IMR-90 (cell line): ENCODE measurements at regions not wholly inside any gene's neighbourhood (a gene's known extent, or its start where the extent isn't known, plus 50 kb on each side); places are given as distances from the start of the nearest gene placed in this dataset.

Source experiments
- ATAC-seq: fragments of 200-7000 bp; cut with Tn5 transposase; 2 replicates; pipeline ENCODE4 v1.9.1; 2020; ENCODE audit warnings: low read depth, mild to moderate bottlenecking, moderate library complexity
- BruUV-seq: library from RNA; stranded (reverse); fragments of 400-500 nt; replicated peaks from 2 replicates; lab custom pipeline; 2021; lab: Mats Ljungman, UMichigan
- CTCF ChIA-PET: fragments of 300-600 bp; formaldehyde crosslinking; extraction: SDS; loops from one replicate; lab custom pipeline; 2021; ENCODE audit warnings: antibody characterized with exemption; lab: Yijun Ruan, JAX
- POLR2A ChIA-PET: fragments of 300-600 bp; sonication (Branson Sonifier 250); formaldehyde crosslinking; loops from one replicate; lab custom pipeline; 2022; ENCODE audit warnings: antibody characterized with exemption; ENCODE audit not compliant: unreplicated experiment; lab: Charles Lee
- DNase-seq: peaks from one replicate; pipeline ENCODE4 v3.0.0; 2013
- H2AFZ ChIP-seq: replicated peaks from 2 replicates; pipeline ENCODE3; 2013; ENCODE audit warnings: low read length, mild to moderate bottlenecking; ENCODE audit not compliant: poor library complexity
- H2AK5ac ChIP-seq: 2 replicates; pipeline ENCODE4 v1.6.1; 2013; ENCODE audit warnings: low read depth, low read length, inconsistent platforms
- H2AK9ac ChIP-seq: replicated peaks from 2 replicates; pipeline ENCODE3; 2013; ENCODE audit warnings: mild to moderate bottlenecking, low read depth, low read length, moderate library complexity; ENCODE audit not compliant: poor library complexity
- H2BK120ac ChIP-seq: 2 replicates; pipeline ENCODE4 v1.6.1; 2013; ENCODE audit warnings: low read depth, low read length, inconsistent platforms
- H2BK15ac ChIP-seq: 3 replicates; pipeline ENCODE4 v1.6.1; 2013; ENCODE audit warnings: low read depth, low read length, inconsistent platforms
- H2BK20ac ChIP-seq: 2 replicates; pipeline ENCODE4 v1.6.1; 2013; ENCODE audit warnings: low read depth, mild to moderate bottlenecking, inconsistent platforms, low read length, moderate library complexity
- H2BK5ac ChIP-seq: 2 replicates; pipeline ENCODE4 v1.6.1; 2013; ENCODE audit warnings: mild to moderate bottlenecking, low read depth, low read length, inconsistent platforms; ENCODE audit not compliant: poor library complexity, severe bottlenecking
- H3K14ac ChIP-seq: replicated peaks from 2 replicates; pipeline ENCODE4 v1.6.1; 2013; ENCODE audit warnings: low read depth, low read length, inconsistent platforms
- H3K18ac ChIP-seq: 2 replicates; pipeline ENCODE4 v1.6.1; 2013; ENCODE audit warnings: low read depth, low read length, control low read depth
- H3K23ac ChIP-seq: 2 replicates; pipeline ENCODE4 v1.6.1; 2013; ENCODE audit warnings: low read depth, low read length, inconsistent platforms
- H3K27ac ChIP-seq: 2 replicates; pipeline ENCODE4 v1.5.1; 2013; ENCODE audit warnings: mild to moderate bottlenecking, control low read depth, low read length; ENCODE audit not compliant: insufficient read depth
- H3K27me3 ChIP-seq: 2 replicates; pipeline ENCODE4 v1.6.1; 2013; ENCODE audit warnings: low read length; ENCODE audit not compliant: control insufficient read depth, insufficient read depth
- H3K36me3 ChIP-seq: 2 replicates; pipeline ENCODE4 v1.6.1; 2013; ENCODE audit warnings: low read length, mixed read lengths; ENCODE audit not compliant: control insufficient read depth, insufficient read depth
- H3K4ac ChIP-seq: 2 replicates; pipeline ENCODE4 v1.6.1; 2013; ENCODE audit warnings: low read depth, low read length, inconsistent platforms
- H3K4me1 ChIP-seq: 2 replicates; pipeline ENCODE4 v1.6.1; 2013; ENCODE audit warnings: low read length, mixed read lengths; ENCODE audit not compliant: control insufficient read depth, insufficient read depth
- H3K4me2 ChIP-seq: 2 replicates; pipeline ENCODE4 v1.6.1; 2013; ENCODE audit warnings: low read depth, mild to moderate bottlenecking, control low read depth, low read length, moderate library complexity
- H3K4me3 ChIP-seq: 2 replicates; pipeline ENCODE4 v1.5.1; 2013; ENCODE audit warnings: low read depth, mild to moderate bottlenecking, control low read depth, low read length, moderate library complexity; ENCODE audit not compliant: insufficient read depth
- H3K56ac ChIP-seq: 2 replicates; pipeline ENCODE4 v1.6.1; 2013; ENCODE audit warnings: low read length, inconsistent platforms; ENCODE audit not compliant: insufficient read depth; ENCODE audit errors: extremely low read depth
- H3K79me1 ChIP-seq, 2 experiments: 2 replicates each; pipeline ENCODE4 v1.6.1; 2013; ENCODE audit warnings: low read length in 2 of 2, inconsistent platforms in 1 of 2, low read depth in 1 of 2
- H3K9ac ChIP-seq: 2 replicates; pipeline ENCODE4 v1.6.1; 2013; ENCODE audit warnings: low read depth, low read length, control low read depth
- H3K9me1 ChIP-seq: 2 replicates; pipeline ENCODE4 v1.6.1; 2013; ENCODE audit warnings: low read length, inconsistent platforms; ENCODE audit not compliant: insufficient read depth
- H3K9me3 ChIP-seq: 2 replicates; pipeline ENCODE4 v1.6.1; 2013; ENCODE audit warnings: low read length; ENCODE audit not compliant: control insufficient read depth, insufficient read depth
- H4K20me1 ChIP-seq: 2 replicates; pipeline ENCODE4 v1.6.1; 2013; ENCODE audit warnings: low read length, inconsistent platforms; ENCODE audit not compliant: insufficient read depth
- H4K5ac ChIP-seq: 2 replicates; pipeline ENCODE4 v1.6.1; 2013; ENCODE audit warnings: mild to moderate bottlenecking, low read depth, low read length, control low read depth
- H4K8ac ChIP-seq, 2 experiments: 2 replicates each; pipeline ENCODE4 v1.6.1; 2013; ENCODE audit warnings: low read depth in 2 of 2, low read length in 2 of 2, control low read depth in 1 of 2, inconsistent platforms in 1 of 2
- H4K91ac ChIP-seq: 2 replicates; pipeline ENCODE4 v1.6.1; 2013; ENCODE audit warnings: low read depth, low read length, inconsistent platforms; ENCODE audit not compliant: insufficient read depth
- BHLHE40 ChIP-seq: fragments of 150-350 bp; IDR thresholded peaks from 2 replicates; pipeline ENCODE4 v1.6.1; 2016; ENCODE audit warnings: mild to moderate bottlenecking, low read depth, low read length
- CEBPB ChIP-seq: IDR thresholded peaks from 2 replicates; pipeline ENCODE4 v1.6.1; 2012; ENCODE audit warnings: low read depth, low read length, improper control_type of control experiment
- CHD1 ChIP-seq: IDR thresholded peaks from 2 replicates; pipeline ENCODE4 v1.6.1; 2012; ENCODE audit warnings: low read depth, low read length, improper control_type of control experiment
- CTCF ChIP-seq: conservative IDR thresholded peaks from 2 replicates; pipeline ENCODE4 v1.5.1; 2012; ENCODE audit warnings: mild to moderate bottlenecking, low read depth, low read length, improper control_type of control experiment
- ELK1 ChIP-seq: fragments of 150-350 bp; IDR thresholded peaks from 2 replicates; pipeline ENCODE4 v1.6.1; 2016; ENCODE audit warnings: low read depth, mild to moderate bottlenecking, low read length, moderate library complexity, borderline replicate concordance
- FOS ChIP-seq: fragments of 150-350 bp; IDR thresholded peaks from 2 replicates; pipeline ENCODE4 v1.6.1; 2016; ENCODE audit warnings: low read depth, low read length
- MAFK ChIP-seq: IDR thresholded peaks from 2 replicates; pipeline ENCODE4 v1.6.1; 2012; ENCODE audit warnings: low read depth, low read length, improper control_type of control experiment
- MAZ ChIP-seq: IDR thresholded peaks from 2 replicates; pipeline ENCODE4 v1.6.1; 2012; ENCODE audit warnings: low read depth, mild to moderate bottlenecking, low read length, improper control_type of control experiment, moderate library complexity, borderline replicate concordance
- MXI1 ChIP-seq: IDR thresholded peaks from 2 replicates; pipeline ENCODE4 v1.6.1; 2012; ENCODE audit warnings: low read depth, mild to moderate bottlenecking, low read length, moderate library complexity, borderline replicate concordance
- NFE2L2 ChIP-seq: fragments of 150-350 bp; IDR thresholded peaks from 2 replicates; pipeline ENCODE4 v1.6.1; 2016; ENCODE audit warnings: low read depth, mild to moderate bottlenecking, low read length
- POLR2A ChIP-seq: IDR thresholded peaks from 2 replicates; pipeline ENCODE4 v1.6.1; 2012; ENCODE audit warnings: mild to moderate bottlenecking, low read depth, low read length
- RAD21 ChIP-seq: IDR thresholded peaks from 2 replicates; pipeline ENCODE4 v1.6.1; 2012; ENCODE audit warnings: low read length, improper control_type of control experiment
- RCOR1 ChIP-seq: IDR thresholded peaks from 2 replicates; pipeline ENCODE4 v1.6.1; 2012; ENCODE audit warnings: mild to moderate bottlenecking, low read length, improper control_type of control experiment; ENCODE audit not compliant: insufficient replicate concordance
- RFX5 ChIP-seq: IDR thresholded peaks from 2 replicates; pipeline ENCODE4 v1.8.0; 2012; ENCODE audit warnings: low read depth, mild to moderate bottlenecking, low read length, moderate library complexity
- SMC3 ChIP-seq: fragments of 150-350 bp; IDR thresholded peaks from 2 replicates; pipeline ENCODE4 v1.6.1; 2016; ENCODE audit warnings: low read depth, mild to moderate bottlenecking, antibody characterized with exemption, low read length, moderate library complexity
- WGBS, 2 experiments: methylation state at CpG; one replicate each; pipeline versions ENCODE4 v1.1.5 to v1.1.7; 2013; ENCODE audit warnings: missing lambda C conversion rate in 2 of 2; ENCODE audit not compliant: insufficient read length in 1 of 2; ENCODE audit errors: extremely low coverage in 2 of 2; 5-methylcytosine and 5-hydroxymethylcytosine counted together
- dilution Hi-C: fragments of 300-500 bp; cut with HindIII; formaldehyde crosslinking; loops from one replicate; pipeline ENCODE4 v1.14.3; 2018; ENCODE audit warnings: low sequenced_read_pairs; ENCODE audit not compliant: unreplicated experiment
- in situ Hi-C: fragments of 300-500 bp; cut with MboI; formaldehyde crosslinking; loops from 3 replicates; pipeline ENCODE4 v1.14.3; 2019; ENCODE audit warnings: low sequenced_read_pairs, inconsistent platforms, mixed read lengths
- intact Hi-C: fragments of 100-400 bp; cut with micrococcal nuclease; formaldehyde crosslinking; loops from 2 replicates; pipeline ENCODE4 v1.10.0; 2022
- TF ChIP-seq, protein P1 (sequence below): fragments of 150-350 bp; IDR thresholded peaks from 2 replicates; pipeline ENCODE4 v1.6.1; 2017; ENCODE audit warnings: mild to moderate bottlenecking, antibody characterized with exemption, low read length, low read depth

GRCh38 chr1:199291022-199291740 lies 652.3 kb downstream of the PTPRC start:
- Histone ChIP-seq H4K91ac (no peak overlapping the region), H2BK120ac (no peak overlapping the region), H2AFZ (no peak overlapping the region), H3K4me1 (no peaks in the 10 kb centered on the region), H3K27ac (no peak overlapping the region), H2BK15ac (no peak overlapping the region), H2BK5ac (no peak overlapping the region), H3K9me3 (no peaks in the 10 kb centered on the region), H3K79me1 (no peaks in the 10 kb centered on the region), H3K9ac (no peak overlapping the region), H4K20me1 (no peaks in the 10 kb centered on the region), H2BK20ac (no peak overlapping the region), H2AK5ac (no peak overlapping the region), H3K4me3 (no peak overlapping the region), H3K18ac (no peak overlapping the region), H4K5ac (no peak overlapping the region), H4K8ac (no peak overlapping the region), H3K9me1 (no peaks in the 10 kb centered on the region), H3K14ac (no peak overlapping the region), H2AK9ac (no peak overlapping the region), H3K23ac (no peak overlapping the region), H3K4me2 (no peak overlapping the region), H3K4ac (no peak overlapping the region), H3K36me3 (no peaks in the 10 kb centered on the region), H3K56ac (no peak overlapping the region), H3K27me3 (no peaks in the 10 kb centered on the region)
- DNase-seq (no peak), ATAC-seq (no peak)
- dilution Hi-C loops (no loop called here), in situ Hi-C loops (no loop called here), intact Hi-C loops (no loop called here)
- ChIA-PET POLR2A (no interaction called here), CTCF (no interaction called here)
- TF ChIP-seq CHD1 = no peak
- TF ChIP-seq MAZ = no peak
- TF ChIP-seq RFX5 = no peak
- no peak for TF ChIP-seq SMC3
- no peak for TF ChIP-seq MAFK
- TF ChIP-seq RCOR1 = no peak
- no peak for TF ChIP-seq FOS
- no peak for TF ChIP-seq MXI1
- no peak for TF ChIP-seq ELK1
- TF ChIP-seq, protein P1, sequence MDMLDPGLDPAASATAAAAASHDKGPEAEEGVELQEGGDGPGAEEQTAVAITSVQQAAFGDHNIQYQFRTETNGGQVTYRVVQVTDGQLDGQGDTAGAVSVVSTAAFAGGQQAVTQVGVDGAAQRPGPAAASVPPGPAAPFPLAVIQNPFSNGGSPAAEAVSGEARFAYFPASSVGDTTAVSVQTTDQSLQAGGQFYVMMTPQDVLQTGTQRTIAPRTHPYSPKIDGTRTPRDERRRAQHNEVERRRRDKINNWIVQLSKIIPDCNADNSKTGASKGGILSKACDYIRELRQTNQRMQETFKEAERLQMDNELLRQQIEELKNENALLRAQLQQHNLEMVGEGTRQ = no peak
- no peak for TF ChIP-seq POLR2A
- TF ChIP-seq BHLHE40 = no peak
- TF ChIP-seq NFE2L2 = no peak
- no peak for TF ChIP-seq RAD21
- no peak for TF ChIP-seq CEBPB
- no peak for TF ChIP-seq CTCF
- WGBS, 2 experiments = no CpG with 5 or more reads among the region's 2 CpGs
- BruUV-seq = no TSS peak
